ENCODE measurements at regions not wholly inside any gene's neighbourhood (a gene's known extent, or its start where the extent isn't known, plus 50 kb on each side); places are given as distances from the start of the nearest gene placed in this dataset.

GRCh38 chr2:15050483-15050882 lies 418.0 kb downstream of the LRATD1 start:
- no TSS peak for BruUV-seq (replicated peaks)
- no peaks in the 10 kb centered on the region for H3K4me1 Mint-ChIP-seq (ENCODE audit: insufficient read depth, unreplicated experiment)
- H3K27ac Mint-ChIP-seq (ENCODE audit: low read depth, unreplicated experiment) = no peak overlapping the region
- POLR2A ChIA-PET = no interaction called here
- CTCF ChIA-PET = no interaction called here
- intact Hi-C loops (cut with micrococcal nuclease) = no loop called here
- H3K27me3 Mint-ChIP-seq (ENCODE audit: insufficient read depth, unreplicated experiment) = peaks cover 11% of the 10 kb centered on the region
- TF ChIP-seq CTCF (IDR thresholded peaks at IDR 0.05; ENCODE audit: unreplicated experiment) = no peak
- no peak overlapping the region for H3K4me3 Mint-ChIP-seq (ENCODE audit: unreplicated experiment)
- H3K36me3 Mint-ChIP-seq (ENCODE audit: insufficient read depth, unreplicated experiment) = no peaks in the 10 kb centered on the region
- no peaks in the 10 kb centered on the region for H3K9me3 Mint-ChIP-seq (ENCODE audit: unreplicated experiment)
- DNase-seq (ENCODE audit: unreplicated experiment) = peak; percentile 8

GRCh38 chr2:15053542-15053941 lies 421.0 kb downstream of the LRATD1 start:
- Mint-ChIP-seq H3K27ac (ENCODE audit: low read depth, unreplicated experiment) (no peak overlapping the region), H3K4me1 (ENCODE audit: insufficient read depth, unreplicated experiment) (no peaks in the 10 kb centered on the region), H3K9me3 (ENCODE audit: unreplicated experiment) (no peaks in the 10 kb centered on the region), H3K27me3 (ENCODE audit: insufficient read depth, unreplicated experiment) (peaks cover 14% of the 10 kb centered on the region), H3K4me3 (ENCODE audit: unreplicated experiment) (no peak overlapping the region), H3K36me3 (ENCODE audit: insufficient read depth, unreplicated experiment) (no peaks in the 10 kb centered on the region)
- TF ChIP-seq CTCF (IDR thresholded peaks at IDR 0.05; ENCODE audit: unreplicated experiment) = no peak
- intact Hi-C loops (cut with micrococcal nuclease) = no loop called here
- DNase-seq (ENCODE audit: unreplicated experiment) = no peak
- BruUV-seq (replicated peaks) = no TSS peak
- POLR2A ChIA-PET = no interaction called here
- CTCF ChIA-PET = no interaction called here

- DNase-seq (ENCODE audit: unreplicated experiment) = peak; percentile 53
- H3K27ac Mint-ChIP-seq (ENCODE audit: low read depth, unreplicated experiment) = no peak overlapping the region
- no TSS peak for BruUV-seq (replicated peaks)
- no peaks in the 10 kb centered on the region for H3K4me1 Mint-ChIP-seq (ENCODE audit: insufficient read depth, unreplicated experiment)
- H3K27me3 Mint-ChIP-seq (ENCODE audit: insufficient read depth, unreplicated experiment) = peaks cover 14% of the 10 kb centered on the region
- intact Hi-C loops (cut with micrococcal nuclease) = no loop called here
- POLR2A ChIA-PET = interaction anchor here (0.6 kb wide), 2 partner anchors 145 to 785 kb away, joined by 3 read pairs; no protein-coding TSS in a partner anchor
- no peak overlapping the region for H3K4me3 Mint-ChIP-seq (ENCODE audit: unreplicated experiment)
- peak; percentile 43 for TF ChIP-seq CTCF (IDR thresholded peaks at IDR 0.05; ENCODE audit: unreplicated experiment)
- H3K36me3 Mint-ChIP-seq (ENCODE audit: insufficient read depth, unreplicated experiment) = no peaks in the 10 kb centered on the region
- CTCF ChIA-PET = interaction anchor here (0.5 to 1.1 kb wide), 6 partner anchors 9 to 1909 kb away, joined by 3 to 4 read pairs (median 3); no protein-coding TSS in a partner anchor
- H3K9me3 Mint-ChIP-seq (ENCODE audit: unreplicated experiment) = no peaks in the 10 kb centered on the region
These were observed 425.7 kb downstream of the LRATD1 start for GRCh38 chr2:15058015-15058720.

- peaks cover 14% of the 10 kb centered on the region for H3K27me3 Mint-ChIP-seq (ENCODE audit: insufficient read depth, unreplicated experiment)
- DNase-seq (ENCODE audit: unreplicated experiment) = no peak
- intact Hi-C loops (cut with micrococcal nuclease) = no loop called here
- CTCF ChIA-PET = interaction anchor here (0.5 to 1.1 kb wide), 7 partner anchors 9 to 1909 kb away, joined by 3 to 4 read pairs (median 3); no protein-coding TSS in a partner anchor
- POLR2A ChIA-PET = interaction anchor here (0.6 kb wide), 2 partner anchors 146 to 784 kb away, joined by 3 read pairs; no protein-coding TSS in a partner anchor
- H3K4me1 Mint-ChIP-seq (ENCODE audit: insufficient read depth, unreplicated experiment) = no peaks in the 10 kb centered on the region
- H3K27ac Mint-ChIP-seq (ENCODE audit: low read depth, unreplicated experiment) = no peak overlapping the region
- no peaks in the 10 kb centered on the region for H3K36me3 Mint-ChIP-seq (ENCODE audit: insufficient read depth, unreplicated experiment)
- no peak overlapping the region for H3K4me3 Mint-ChIP-seq (ENCODE audit: unreplicated experiment)
- TF ChIP-seq CTCF (IDR thresholded peaks at IDR 0.05; ENCODE audit: unreplicated experiment) = no peak
- H3K9me3 Mint-ChIP-seq (ENCODE audit: unreplicated experiment) = no peaks in the 10 kb centered on the region
- no TSS peak for BruUV-seq (replicated peaks)
These were observed 426.2 kb downstream of the LRATD1 start for GRCh38 chr2:15058721-15059157.
